ENCODE measurements at regions not wholly inside any gene's neighbourhood (a gene's known extent, or its start where the extent isn't known, plus 50 kb on each side); places are given as distances from the start of the nearest gene placed in this dataset.

DNA sequence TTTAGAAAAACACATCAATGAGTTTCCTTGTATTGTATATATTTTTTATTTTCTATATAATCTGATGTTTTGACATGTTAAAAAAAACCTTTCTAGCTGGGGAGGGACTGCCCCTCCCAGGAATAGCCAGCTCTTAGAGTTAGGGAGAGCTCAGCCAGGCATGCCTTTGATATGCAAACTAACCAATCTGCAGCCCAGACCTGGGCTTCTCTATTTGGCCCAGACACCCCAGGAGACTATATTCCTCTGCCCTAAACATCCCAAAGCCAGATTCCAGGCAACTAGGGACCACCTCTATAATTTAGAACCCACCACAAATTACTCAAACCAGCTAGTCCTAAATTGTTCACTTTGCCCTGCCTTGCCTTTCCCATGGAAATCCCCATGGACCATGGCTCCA lies 390.9 kb upstream of the ADAMTS9 start:
- no peak for DNase-seq (ENCODE audit: low read depth in 1 of 2, low spot score in 1 of 2)

DNA sequence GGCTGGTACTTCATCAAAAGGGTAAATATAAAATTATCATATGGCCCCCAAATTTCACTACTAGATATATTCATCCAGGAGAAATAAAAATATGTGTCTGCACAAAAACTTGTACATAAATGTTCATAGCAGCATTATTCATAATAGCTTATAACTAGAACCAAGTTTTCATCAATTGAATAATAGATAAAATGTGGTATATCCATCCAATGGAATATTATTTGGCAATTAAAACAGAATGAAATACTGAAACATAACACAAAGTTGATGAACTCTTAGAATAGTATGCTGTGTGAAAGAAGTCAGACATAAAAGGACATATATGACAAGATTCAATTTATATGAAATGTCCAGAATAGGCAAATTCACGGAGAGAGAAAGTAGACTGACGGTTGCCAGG lies 389.3 kb upstream of the ADAMTS9 start:
- Histone ChIP-seq H3K27ac (no peak overlapping the region), H3K4me1 (ENCODE audit: low read depth) (no peaks in the 10 kb centered on the region), H3K36me3 (no peaks in the 10 kb centered on the region), H3K27me3 (no peaks in the 10 kb centered on the region), H3K4me3 (no peak overlapping the region), H3K9me3 (ENCODE audit: low read depth) (no peaks in the 10 kb centered on the region)
- DNase-seq (ENCODE audit: low read depth in 1 of 2, low spot score in 1 of 2): no peak
- TF ChIP-seq, protein P1, sequence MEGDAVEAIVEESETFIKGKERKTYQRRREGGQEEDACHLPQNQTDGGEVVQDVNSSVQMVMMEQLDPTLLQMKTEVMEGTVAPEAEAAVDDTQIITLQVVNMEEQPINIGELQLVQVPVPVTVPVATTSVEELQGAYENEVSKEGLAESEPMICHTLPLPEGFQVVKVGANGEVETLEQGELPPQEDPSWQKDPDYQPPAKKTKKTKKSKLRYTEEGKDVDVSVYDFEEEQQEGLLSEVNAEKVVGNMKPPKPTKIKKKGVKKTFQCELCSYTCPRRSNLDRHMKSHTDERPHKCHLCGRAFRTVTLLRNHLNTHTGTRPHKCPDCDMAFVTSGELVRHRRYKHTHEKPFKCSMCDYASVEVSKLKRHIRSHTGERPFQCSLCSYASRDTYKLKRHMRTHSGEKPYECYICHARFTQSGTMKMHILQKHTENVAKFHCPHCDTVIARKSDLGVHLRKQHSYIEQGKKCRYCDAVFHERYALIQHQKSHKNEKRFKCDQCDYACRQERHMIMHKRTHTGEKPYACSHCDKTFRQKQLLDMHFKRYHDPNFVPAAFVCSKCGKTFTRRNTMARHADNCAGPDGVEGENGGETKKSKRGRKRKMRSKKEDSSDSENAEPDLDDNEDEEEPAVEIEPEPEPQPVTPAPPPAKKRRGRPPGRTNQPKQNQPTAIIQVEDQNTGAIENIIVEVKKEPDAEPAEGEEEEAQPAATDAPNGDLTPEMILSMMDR (IDR thresholded peaks at IDR 0.05; ENCODE audit: low read depth, low read length): no peak

More for the DNA sequence above, 390.9 kb upstream of the ADAMTS9 start:
- H3K4me1 ChIP-seq (ENCODE audit: low read depth): no peaks in the 10 kb centered on the region
- no peaks in the 10 kb centered on the region for H3K36me3 ChIP-seq
- TF ChIP-seq, protein P1 (IDR thresholded peaks at IDR 0.05; ENCODE audit: low read depth, low read length): no peak
- H3K4me3 ChIP-seq: no peak overlapping the region
- no peaks in the 10 kb centered on the region for H3K27me3 ChIP-seq
- no peaks in the 10 kb centered on the region for H3K9me3 ChIP-seq (ENCODE audit: low read depth)
- no peak overlapping the region for H3K27ac ChIP-seq

DNA sequence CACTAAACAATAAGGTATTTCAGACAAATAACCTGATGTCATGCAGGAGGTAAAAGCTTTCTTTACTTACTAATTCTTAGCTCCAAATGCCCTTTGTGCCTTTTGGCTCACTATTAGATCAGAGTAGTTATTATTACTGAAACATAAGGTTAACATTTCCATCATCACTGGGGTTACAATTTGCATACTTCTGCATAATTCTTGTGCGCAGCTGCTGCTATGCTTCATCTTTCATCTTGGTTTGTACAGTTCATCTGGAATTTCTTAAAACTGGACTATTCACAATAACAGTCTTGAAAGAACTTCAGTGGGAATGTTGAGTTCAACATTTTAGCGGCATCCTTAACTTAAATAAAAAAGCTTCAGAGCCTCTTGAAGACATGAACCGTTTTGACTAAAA lies 383.2 kb upstream of the ADAMTS9 start:
- Histone ChIP-seq H3K27ac (no peak overlapping the region), H3K36me3 (no peaks in the 10 kb centered on the region)
- TF ChIP-seq, protein P1 (IDR thresholded peaks at IDR 0.05; ENCODE audit: low read depth, low read length): no peak

DNA sequence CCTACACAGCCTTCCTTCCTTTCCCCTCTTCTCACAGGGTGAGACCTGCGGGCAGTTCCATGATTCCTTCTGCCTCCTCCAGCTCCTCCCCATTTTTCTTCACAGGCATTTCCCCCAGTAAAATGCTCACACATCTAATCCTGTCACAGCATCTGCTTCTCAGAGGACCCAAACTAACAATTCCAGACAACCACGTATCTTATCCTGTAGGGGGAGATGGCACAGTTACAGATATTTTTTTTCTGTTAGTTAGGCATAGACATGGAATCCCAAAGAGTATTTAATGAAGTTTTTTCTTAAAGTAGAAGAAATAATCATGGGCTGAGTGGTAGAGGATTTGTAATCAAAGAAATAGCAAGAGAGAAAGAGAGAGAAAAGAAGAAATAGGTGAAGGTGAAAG lies 373.1 kb upstream of the ADAMTS9 start:
- no peaks in the 10 kb centered on the region for H3K4me1 ChIP-seq (ENCODE audit: low read depth)
- no peaks in the 10 kb centered on the region for H3K9me3 ChIP-seq (ENCODE audit: low read depth)
- H3K27ac ChIP-seq: no peak overlapping the region
- H3K4me3 ChIP-seq: no peak overlapping the region
- TF ChIP-seq, protein P1 (IDR thresholded peaks at IDR 0.05; ENCODE audit: low read depth, low read length): no peak
- H3K36me3 ChIP-seq: no peaks in the 10 kb centered on the region
- H3K27me3 ChIP-seq: no peaks in the 10 kb centered on the region
- no peak for DNase-seq (ENCODE audit: low read depth in 1 of 2, low spot score in 1 of 2)

More for the DNA sequence above, 383.2 kb upstream of the ADAMTS9 start:
- no peaks in the 10 kb centered on the region for H3K27me3 ChIP-seq
- no peaks in the 10 kb centered on the region for H3K4me1 ChIP-seq (ENCODE audit: low read depth)
- peaks cover 3% of the 10 kb centered on the region for H3K9me3 ChIP-seq (ENCODE audit: low read depth)
- DNase-seq (ENCODE audit: low read depth in 1 of 2, low spot score in 1 of 2): no peak
- H3K4me3 ChIP-seq: no peak overlapping the region

DNA sequence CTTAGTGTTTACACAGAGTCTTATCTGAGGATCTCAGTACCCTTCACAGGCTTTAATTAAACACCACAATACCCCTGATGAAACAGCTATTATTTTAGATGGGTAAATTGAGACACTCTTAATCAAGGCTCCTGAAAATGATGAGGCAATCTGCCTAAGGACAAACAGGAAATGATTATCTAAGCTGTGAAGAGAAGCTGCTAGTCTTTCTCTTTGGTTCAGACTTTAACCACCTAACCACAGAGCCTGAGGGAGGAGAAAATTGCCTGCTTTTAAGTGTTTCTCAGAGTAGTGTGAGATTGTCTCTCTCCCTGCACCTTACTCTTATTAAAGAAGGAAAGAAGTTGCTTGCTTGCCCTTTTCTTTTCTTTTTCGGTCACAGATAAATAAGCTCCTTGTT lies 364.3 kb upstream of the ADAMTS9 start:
- no peaks in the 10 kb centered on the region for H3K27me3 ChIP-seq
- TF ChIP-seq, protein P1 (IDR thresholded peaks at IDR 0.05; ENCODE audit: low read depth, low read length): no peak
- H3K4me3 ChIP-seq: no peak overlapping the region
- H3K9me3 ChIP-seq (ENCODE audit: low read depth): no peaks in the 10 kb centered on the region
- H3K4me1 ChIP-seq (ENCODE audit: low read depth): no peaks in the 10 kb centered on the region
- no peaks in the 10 kb centered on the region for H3K36me3 ChIP-seq
- no peak overlapping the region for H3K27ac ChIP-seq
- peak in 1 of 2 donors; percentile 29 for DNase-seq (ENCODE audit: low read depth in 1 of 2, low spot score in 1 of 2)

DNA sequence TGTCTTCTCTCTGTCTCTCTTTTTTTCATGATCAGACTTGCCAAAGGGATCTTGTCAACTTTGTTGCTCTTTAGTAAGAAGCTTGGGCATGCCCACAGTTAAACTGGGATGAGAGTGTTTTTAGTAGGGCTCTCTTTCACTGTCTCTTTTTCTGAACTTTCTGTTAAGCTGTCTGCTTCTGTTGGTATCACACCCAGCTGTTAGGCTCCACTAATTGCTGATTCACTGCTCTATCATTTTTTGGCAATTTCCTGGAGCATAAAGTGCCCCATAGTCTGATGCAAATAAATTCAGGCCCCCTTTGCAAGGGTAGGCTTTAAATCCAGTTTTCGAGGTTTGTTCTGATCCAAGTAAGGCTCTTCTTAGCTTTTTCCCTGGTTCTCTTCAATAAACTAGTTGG lies 360.4 kb upstream of the ADAMTS9 start:
- DNase-seq (ENCODE audit: low read depth in 1 of 2, low spot score in 1 of 2): no peak
- Histone ChIP-seq H3K9me3 (ENCODE audit: low read depth) (no peaks in the 10 kb centered on the region), H3K27me3 (no peaks in the 10 kb centered on the region), H3K4me3 (no peak overlapping the region), H3K4me1 (ENCODE audit: low read depth) (no peaks in the 10 kb centered on the region), H3K27ac (no peak overlapping the region), H3K36me3 (no peaks in the 10 kb centered on the region)
- TF ChIP-seq, protein P1 (IDR thresholded peaks at IDR 0.05; ENCODE audit: low read depth, low read length): no peak
